ENCODE measurements at regions not wholly inside any gene's neighbourhood (a gene's known extent, or its start where the extent isn't known, plus 50 kb on each side); places are given as distances from the start of the nearest gene placed in this dataset.

- no peak for TF ChIP-seq SPI1 (IDR thresholded peaks at IDR 0.05; ENCODE audit: low read depth, low read length)
- TF ChIP-seq POLR2AphosphoS5 (IDR thresholded peaks at IDR 0.05; ENCODE audit: low read depth, low read length) = no peak
- TF ChIP-seq POLR2A (IDR thresholded peaks at IDR 0.05; ENCODE audit: low read depth, low read length) = no peak
- TF ChIP-seq PAX5 (IDR thresholded peaks at IDR 0.05; ENCODE audit: insufficient read depth, low read length, severe bottlenecking) = no peak
- TF ChIP-seq POU2F2 (IDR thresholded peaks at IDR 0.05; ENCODE audit: low read depth, low read length) = no peak
- no peak for TF ChIP-seq TAF1 (IDR thresholded peaks at IDR 0.05; ENCODE audit: low read depth, low read length)
These were observed 512.6 kb upstream of the PPP2R3A start for GRCh38 chr3:135452881-135453280.

Data from GM12891 (cell line).